GM12872 (cell line): ENCODE measurements at regions not wholly inside any gene's neighbourhood (a gene's known extent, or its start where the extent isn't known, plus 50 kb on each side); places are given as distances from the start of the nearest gene placed in this dataset.

Experiments used
- TF ChIP-seq, protein P1 (sequence below): IDR thresholded peaks from 3 replicates; pipeline ENCODE4 v1.5.1; 2011; ENCODE audit warnings: low read depth, mild to moderate bottlenecking, low read length, moderate library complexity; ENCODE audit not compliant: insufficient read depth

DNA sequence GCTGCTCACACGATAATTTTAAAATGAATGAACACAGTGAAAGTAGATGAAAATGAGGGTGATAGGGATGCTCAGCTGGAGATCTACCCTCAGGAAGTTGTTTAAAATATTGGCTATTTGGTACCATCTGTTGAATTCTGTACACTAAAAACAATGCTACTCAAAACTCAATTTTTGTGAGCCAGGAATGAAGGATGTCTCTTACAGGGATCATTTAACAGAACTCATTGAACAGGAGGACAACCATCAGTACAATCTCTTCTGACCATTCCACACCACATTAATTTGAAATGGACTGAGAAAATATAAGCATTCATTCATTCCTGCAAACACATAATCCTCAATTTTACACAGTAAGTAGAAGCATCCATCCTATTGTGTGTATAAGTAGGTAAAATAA, 1355.1 kb upstream of the CRIM1 start:
- TF ChIP-seq, protein P1, sequence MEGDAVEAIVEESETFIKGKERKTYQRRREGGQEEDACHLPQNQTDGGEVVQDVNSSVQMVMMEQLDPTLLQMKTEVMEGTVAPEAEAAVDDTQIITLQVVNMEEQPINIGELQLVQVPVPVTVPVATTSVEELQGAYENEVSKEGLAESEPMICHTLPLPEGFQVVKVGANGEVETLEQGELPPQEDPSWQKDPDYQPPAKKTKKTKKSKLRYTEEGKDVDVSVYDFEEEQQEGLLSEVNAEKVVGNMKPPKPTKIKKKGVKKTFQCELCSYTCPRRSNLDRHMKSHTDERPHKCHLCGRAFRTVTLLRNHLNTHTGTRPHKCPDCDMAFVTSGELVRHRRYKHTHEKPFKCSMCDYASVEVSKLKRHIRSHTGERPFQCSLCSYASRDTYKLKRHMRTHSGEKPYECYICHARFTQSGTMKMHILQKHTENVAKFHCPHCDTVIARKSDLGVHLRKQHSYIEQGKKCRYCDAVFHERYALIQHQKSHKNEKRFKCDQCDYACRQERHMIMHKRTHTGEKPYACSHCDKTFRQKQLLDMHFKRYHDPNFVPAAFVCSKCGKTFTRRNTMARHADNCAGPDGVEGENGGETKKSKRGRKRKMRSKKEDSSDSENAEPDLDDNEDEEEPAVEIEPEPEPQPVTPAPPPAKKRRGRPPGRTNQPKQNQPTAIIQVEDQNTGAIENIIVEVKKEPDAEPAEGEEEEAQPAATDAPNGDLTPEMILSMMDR, result no peak

DNA sequence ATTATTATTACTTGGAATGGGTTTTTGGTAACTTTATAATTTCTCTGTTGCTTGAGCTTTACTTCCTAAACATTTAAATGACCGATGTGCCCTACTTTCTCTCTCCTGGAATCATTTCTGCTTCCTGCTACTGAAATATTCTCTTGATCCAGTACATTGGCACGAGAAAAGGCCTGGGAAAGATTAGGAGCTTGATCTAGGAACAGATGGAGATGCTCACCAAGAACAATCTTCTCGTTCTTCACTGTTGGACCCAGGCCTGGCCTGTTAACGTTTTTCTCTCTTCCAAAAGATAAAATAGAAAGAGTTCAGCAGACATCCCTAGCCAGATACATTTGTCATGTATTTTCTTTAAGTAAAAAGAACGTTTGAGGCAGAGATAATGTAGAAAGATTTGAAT, 1356.8 kb upstream of the CRIM1 start:
- TF ChIP-seq, protein P1, result no peak

DNA sequence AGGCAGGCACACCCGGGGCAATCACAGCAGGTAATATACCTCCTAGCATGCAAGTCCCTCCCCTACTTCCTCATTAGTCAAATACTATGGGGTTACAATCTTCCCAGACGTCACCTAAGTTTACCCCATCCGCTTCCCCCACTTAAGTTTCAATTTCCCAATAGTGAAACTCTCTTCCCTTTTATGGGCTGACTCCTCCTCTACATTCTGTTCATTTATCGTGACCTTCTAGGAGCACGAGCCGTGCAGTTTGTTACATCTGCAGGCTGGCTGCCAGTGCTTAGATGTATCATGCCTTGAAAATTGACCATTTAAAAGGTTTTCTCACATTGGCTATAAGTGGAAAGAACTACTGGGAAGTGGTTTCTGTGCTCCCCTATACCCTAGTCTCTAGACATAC, 1357.8 kb upstream of the CRIM1 start:
- TF ChIP-seq, protein P1, result no peak

DNA sequence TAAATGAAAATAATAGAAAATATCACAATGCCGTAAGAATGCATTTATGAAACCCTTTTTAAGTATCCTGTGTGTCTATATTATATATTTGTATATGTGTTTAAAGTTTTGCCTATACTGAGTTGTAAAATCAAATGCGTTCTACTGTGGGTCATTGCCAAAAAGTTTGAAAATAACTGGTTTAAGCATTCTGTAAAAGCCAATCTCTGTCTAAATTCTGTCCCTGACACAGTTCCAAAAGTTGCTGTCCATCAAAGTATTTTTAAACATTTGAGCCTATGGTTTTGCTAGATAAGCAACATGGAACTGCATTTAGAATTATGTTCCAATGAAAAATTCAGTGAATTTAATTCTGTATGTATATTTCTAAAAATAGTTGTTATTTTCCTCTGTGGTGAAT, 1360.4 kb upstream of the CRIM1 start:
- TF ChIP-seq, protein P1, result no peak

DNA sequence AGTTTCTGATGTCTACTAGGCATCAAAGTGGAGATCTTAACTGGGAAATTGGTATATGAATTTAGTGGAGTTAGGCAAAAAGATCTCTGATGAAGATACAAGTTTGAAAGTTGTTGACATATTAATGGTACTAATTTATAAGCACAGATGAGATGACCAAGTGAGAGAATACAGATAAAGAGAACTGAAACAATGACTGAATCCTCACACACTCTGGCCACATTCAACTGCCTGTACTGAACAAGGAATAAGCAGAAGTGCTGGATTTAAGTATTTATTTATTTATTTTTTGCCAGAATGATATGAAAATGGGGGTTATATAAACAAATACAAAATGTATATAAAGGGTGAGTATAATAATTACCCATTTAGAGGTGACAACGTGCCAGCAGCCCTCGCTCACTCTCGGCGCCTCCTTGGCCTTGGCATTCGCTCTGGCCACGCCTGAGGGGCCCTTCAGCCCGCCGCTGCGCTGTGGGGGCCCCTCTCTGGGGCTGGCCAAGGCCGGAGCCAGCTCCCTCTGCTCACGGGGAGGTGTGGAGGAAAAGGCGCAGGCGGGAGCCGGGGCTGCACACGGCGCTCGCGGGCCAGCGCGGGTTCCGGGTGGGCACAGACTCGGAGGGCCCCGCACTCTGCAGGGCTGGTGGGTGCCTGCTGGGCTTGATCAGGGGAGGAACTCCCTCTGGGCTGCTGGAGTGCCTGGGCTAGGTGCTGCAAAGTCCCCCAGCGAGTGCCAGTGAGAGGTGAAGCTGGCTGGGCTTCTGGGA, 1363.9 kb upstream of the CRIM1 start:
- TF ChIP-seq, protein P1, result no peak

DNA sequence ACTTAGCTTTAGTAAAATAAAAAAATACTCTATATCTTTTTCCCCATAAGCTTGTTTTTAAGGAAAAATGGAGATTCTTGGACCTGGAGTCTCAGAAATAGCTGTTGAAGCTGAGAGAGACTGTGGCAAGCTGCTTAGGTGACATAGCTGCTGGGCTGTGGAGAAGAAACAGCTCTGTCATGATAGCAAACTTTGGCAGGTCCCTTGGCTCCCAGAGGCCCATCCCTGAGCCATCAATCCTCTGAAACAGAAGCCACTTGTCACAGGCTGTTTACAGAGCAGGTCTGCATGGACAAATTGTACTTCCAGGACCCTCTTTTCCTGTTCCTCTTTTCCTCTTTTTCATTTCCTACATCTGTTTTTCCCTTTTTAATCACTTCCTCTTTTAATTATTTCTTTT, 1370.1 kb upstream of the CRIM1 start:
- TF ChIP-seq, protein P1, result no peak

DNA sequence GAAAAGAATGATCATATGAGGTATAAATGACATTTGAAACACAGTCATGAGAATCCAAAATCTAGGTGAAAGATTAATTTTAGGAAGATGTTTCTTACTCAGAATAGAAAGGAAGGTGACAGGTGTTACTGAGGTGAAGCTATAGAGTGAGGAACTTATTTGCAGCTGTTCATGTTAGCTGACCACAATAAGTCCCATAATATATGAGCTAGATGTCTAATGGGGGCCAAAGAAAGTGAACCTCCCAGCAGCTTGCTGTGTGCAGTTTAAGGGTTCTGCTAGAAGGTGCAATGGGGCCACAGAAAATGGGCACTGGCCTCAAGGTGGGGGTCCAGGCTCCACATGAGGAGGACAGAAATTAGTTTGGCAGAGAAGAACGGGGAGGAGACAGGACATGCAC, 1374.9 kb upstream of the CRIM1 start:
- TF ChIP-seq, protein P1, result no peak
